ENCODE measurements at regions not wholly inside any gene's neighbourhood (a gene's known extent, or its start where the extent isn't known, plus 50 kb on each side); places are given as distances from the start of the nearest gene placed in this dataset.

- TF ChIP-seq CTCF (IDR thresholded peaks at IDR 0.05; ENCODE audit: poor library complexity, severe bottlenecking) (no peak), TAF1 (IDR thresholded peaks at IDR 0.05; ENCODE audit: low read depth) (no peak), SMC3 (conservative IDR thresholded peaks at IDR 0.05; ENCODE audit: poor library complexity) (no peak), POLR2AphosphoS5 (IDR thresholded peaks at IDR 0.05) (no peak), EZH2 (IDR thresholded peaks at IDR 0.05; ENCODE audit: borderline replicate concordance, insufficient read depth, low read length, poor library complexity, severe bottlenecking) (no peak), EP300 (conservative IDR thresholded peaks at IDR 0.05; ENCODE audit: poor library complexity, severe bottlenecking) (no peak)
Measured at GRCh38 chr9:85471791-85472190, 270.0 kb downstream of the AGTPBP1 start.
